NAMALWA (cell line): ENCODE measurements at regions not wholly inside any gene's neighbourhood (a gene's known extent, or its start where the extent isn't known, plus 50 kb on each side); places are given as distances from the start of the nearest gene placed in this dataset.

Experiments
- DNase-seq: peaks from one replicate; pipeline ENCODE4 v3.0.0-alpha.2; 2015; ENCODE audit warnings: low spot score

DNA sequence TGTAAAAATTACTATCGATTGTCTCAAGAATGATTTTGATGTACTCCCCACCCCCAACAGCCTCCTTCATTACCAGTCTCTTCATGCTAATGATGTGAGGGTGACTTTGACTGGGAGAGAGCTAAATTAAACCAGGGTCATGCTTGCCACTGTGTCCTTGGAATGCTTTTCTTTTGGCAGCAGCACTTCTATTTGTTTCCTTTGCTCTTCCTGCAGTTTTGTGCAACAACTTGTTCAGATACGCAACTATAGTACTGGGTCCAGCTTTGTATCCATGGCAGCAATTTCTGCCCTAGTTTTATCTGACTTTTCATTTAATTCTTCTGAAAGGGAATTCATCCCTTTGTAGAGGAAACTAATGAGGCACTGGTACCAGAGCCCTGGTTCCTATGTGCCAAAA lies 2792.1 kb downstream of the PCDH9 start:
- no peak for DNase-seq

DNA sequence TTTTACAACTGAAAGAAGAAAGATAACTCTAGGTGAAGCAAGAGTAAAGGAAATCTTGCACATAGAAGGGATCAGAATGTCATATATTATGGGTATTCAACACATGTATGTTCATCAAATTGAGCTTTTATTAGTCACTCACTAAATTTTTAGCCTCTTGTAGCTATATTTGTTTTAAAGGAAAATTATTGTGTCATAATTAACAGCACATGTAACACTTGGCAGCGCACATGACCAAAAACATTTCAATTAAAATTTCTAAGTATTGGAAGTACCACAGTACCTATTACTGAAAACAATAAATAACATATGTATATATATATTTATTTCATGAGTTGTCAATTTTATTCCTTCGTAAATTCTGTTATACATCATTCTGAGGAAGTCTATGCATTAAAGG lies 2800.4 kb downstream of the PCDH9 start:
- no peak for DNase-seq

DNA sequence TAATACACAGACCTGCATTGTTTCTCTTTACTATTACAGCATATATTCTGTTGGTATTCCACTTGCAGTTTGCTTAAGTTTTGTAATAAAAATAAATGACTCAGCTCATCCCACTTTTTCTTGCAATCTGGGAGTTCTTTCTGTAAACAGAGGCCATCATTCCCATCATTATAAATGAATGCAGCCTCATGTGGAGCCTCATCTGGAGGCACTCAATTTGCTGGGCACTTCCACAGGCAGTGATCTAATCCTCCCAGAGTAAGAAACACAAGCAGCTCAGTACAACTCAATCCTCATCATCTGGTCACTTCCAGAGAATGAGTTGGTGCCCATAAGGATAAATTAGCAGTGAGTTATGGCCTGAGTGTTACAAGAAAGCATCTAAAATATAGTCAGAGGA lies 2801.9 kb downstream of the PCDH9 start:
- no peak for DNase-seq

DNA sequence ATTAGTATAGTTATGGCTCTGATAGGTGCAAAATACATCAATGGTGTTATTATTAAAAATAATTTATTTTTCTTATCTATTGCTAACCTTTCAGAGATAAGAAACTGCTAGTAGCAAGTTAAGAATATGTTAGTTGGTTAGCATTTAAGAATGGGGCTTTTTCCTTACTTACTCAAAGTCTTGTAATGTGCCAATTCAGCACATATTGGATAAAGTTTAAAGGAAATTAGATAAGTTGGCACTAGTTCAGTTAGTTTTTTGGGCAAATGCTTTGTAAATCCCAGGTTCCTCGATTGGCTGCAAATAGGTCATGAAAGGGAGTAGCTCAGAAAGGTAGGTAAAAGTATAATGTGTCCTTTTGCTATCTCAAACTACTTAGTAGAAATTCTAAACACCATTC lies 2806.7 kb downstream of the PCDH9 start:
- DNase-seq = no peak

DNA sequence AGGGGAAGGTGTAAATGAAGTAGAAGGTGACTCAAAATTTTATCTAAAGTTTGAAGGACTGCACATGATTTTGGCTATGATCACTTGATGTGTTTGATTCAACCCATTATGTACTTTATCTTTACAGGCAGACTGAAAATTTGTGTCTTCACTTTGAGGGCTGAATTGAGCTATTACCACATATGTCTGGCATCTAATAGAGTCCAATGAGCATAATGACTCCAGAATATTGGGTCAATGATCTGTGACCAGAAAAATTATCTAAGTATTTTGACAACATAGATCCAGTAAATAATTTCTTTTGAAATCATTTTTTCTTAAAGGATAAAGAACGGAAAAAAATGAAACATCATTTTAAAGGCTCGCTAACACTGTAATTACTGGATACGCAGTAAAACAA lies 2810.0 kb downstream of the PCDH9 start:
- no peak for DNase-seq

DNA sequence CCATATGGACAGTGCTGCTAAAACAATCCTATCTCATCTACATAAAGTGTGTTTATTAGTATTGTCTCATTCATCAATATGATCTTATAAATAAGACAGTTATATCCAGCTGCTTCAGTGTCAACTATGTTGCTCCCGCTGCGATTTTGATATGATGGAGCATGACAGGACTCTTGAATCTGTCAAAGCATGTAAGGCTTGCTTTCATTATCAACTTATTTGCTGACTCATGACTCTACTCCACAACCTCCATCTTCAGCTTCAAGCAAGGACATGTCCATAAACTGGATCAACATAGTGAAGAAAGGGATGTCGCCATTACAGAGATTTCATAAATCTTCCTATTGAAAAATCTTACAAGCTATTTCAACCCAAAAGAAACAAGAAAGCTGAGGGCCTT lies 2812.6 kb downstream of the PCDH9 start:
- DNase-seq = no peak

DNA sequence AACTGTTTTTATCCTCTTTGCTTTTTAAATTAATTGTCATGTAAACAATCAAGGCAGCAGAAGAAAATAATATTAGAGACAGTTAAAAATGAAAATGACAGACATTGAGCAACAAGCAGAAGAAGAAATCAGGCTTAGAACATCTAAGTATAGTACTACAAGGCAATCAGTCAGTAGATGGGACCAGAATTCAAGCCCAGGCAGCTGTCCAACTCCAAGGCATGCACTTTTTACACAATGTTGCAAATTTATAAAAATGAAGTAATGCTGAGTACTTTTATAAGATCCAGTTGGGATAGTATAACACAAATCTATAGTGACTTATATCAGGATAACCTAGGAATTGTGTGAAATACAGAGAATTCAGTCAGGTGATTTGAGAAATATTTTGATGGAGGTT lies 2815.8 kb downstream of the PCDH9 start:
- no peak for DNase-seq

DNA sequence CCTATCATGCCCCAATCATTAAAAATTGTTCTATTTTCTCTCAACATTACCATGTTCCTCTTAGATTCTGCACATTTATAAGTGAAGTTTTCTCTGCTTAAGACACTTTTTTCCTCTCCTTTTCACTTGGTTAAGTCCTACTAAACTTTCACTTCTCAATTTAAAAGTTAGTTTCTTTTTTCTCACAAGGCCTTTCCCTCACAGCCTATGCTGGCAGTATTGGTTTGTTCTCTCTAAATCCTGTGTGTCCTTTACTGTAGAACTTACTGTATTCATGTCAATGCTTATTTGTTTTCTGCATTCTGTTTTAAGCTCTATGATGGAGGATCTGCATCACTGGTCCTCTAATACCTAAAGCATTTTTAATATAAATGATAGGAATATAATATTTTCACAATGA lies 2816.6 kb downstream of the PCDH9 start:
- no peak for DNase-seq

DNA sequence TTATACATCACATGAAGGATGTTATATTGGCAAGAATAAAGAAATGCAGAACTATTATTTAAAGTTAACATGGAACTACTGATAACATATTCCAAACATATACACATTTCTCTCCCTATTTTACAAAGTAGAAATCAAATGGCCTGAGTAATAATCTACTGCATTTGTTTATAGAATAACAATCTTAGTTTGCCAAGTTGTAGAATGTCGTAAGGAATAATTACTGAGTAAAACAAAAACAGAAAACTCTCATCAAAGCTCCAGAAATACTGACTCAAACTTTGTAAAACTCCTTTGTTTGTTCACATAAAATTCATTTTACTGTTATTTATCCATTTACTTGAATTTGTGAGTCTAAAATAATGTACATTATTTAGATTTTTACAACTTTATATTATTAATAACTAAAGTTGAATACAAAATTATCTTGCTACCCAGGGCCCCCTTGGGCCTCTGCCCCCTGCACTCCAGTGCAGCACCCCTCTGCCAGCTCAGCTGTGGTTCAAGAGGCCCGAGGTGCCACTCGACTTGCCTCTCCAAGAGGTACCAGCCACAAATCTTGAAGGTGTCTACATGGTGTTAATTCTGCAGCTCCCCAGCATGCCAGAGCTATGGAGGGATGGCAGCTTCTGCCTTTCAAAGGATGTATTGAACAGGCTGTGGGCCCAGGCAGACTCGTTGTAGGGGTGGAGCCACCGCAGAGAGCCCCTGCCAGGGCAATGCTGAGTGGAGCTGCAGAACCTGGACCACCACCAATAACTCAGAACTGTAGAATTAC lies 2819.7 kb downstream of the PCDH9 start:
- DNase-seq = no peak

DNA sequence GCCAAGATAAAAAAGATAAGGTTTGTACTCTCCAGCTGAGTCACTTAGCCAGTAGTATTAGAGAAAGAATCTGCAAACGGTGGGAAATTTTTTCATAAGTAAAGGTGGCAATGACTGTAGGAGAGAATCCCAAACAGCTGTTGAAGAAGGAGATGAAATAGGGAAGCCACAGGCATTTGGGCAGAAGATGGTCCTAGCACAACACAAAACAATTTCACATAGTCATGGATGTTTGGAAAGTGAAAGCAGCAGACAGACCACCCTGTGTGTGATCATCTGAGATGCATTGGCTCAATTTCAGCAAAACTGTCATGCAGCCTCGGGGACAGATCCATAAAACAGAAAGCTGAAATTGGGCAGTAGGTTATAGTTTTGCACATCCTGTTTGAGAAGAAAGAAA lies 2832.4 kb downstream of the PCDH9 start:
- no peak for DNase-seq

DNA sequence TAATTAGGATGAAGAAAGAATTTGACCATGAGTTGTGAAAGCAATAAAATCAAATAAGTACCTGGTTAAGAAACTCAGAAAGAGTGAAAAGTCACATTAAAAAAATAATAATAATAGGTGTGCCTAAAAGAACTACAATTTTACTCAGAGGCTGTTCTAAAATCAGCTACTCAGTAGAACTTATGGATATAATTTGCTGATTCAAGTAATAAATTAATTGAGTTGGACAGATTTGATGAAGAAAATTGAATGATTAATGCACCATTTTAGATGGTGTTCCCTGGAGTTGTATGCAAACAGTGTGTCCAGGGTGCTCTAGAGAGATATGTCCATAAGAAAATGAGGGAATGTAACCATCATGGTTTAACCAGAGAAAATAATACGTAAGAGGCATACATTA lies 2852.5 kb downstream of the PCDH9 start:
- no peak for DNase-seq

DNA sequence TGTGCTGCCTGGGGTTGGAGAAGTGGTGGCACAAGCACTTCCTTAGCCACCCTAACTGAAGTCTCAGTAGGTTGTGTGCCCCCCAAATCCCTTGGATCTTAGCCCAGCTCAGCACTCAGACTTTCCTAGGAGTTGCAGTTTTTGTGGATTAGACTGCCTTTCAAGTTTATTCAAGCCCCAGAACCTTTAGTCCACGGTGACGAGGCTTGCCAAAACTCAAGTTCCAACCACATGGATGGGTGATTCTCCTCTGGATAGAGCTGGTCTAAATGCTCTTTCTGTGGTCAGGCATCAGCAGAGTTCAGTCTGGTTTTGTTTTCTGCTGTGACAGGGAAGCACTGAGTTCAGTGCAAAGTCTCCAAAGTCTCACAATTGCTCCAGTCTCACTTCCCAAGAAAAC lies 2858.7 kb downstream of the PCDH9 start:
- no peak for DNase-seq

DNA sequence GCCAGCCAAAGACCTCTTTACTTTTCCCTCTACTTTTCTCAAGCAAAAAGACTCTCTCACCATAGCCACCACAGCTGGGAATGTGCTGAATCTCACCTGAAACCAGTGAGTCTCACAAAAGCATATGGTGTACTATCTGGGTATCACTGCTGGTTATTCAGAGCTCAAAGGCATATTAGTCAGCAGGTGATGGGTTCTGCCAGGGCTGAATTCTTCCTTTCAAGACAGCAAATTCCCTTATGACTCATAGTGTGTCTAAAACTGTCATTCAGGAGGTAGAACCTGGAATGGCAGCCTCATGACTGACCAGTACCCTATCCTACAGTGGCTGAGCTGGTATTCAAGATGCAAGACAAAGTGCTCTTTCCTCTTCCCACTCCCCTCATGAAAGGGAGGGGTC lies 2859.1 kb downstream of the PCDH9 start:
- DNase-seq = no peak

DNA sequence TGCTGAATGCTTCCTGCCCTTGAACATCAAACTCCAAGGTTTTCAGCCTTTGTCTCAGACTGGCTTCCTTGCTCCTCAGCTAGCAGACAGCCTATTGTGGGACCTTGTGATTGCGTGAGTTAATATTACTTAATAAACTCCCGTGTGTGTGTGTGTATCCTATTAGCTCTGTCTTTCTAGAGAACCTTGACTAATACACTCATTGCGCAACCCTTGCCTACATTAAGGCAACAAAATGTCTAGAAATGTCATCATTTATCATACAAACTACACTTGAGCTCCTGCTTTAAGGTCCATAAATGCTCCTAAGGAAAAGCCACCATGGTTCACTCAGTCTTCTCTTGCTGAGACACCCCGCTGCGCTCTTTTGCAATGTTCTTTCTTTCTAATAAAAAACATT lies 2861.0 kb downstream of the PCDH9 start:
- no peak for DNase-seq

DNA sequence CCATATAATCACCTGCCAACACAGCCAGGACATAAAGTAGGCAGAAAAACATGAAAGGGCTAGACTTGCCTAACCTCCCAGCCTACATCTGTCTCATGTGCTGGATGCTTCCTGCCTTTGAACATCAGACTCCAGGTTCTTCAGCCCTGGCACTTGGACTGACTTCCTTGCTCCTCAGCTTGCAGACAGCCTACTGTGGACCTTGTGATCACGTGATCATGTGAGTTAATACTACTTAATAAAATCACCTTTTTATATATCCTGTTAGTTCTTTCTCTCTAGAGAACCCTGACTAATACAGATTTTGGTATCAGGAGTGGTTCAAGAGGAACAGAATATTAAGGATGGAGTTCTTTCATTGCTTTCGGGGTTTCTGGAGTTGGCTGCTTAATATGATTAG lies 2867.6 kb downstream of the PCDH9 start:
- no peak for DNase-seq

DNA sequence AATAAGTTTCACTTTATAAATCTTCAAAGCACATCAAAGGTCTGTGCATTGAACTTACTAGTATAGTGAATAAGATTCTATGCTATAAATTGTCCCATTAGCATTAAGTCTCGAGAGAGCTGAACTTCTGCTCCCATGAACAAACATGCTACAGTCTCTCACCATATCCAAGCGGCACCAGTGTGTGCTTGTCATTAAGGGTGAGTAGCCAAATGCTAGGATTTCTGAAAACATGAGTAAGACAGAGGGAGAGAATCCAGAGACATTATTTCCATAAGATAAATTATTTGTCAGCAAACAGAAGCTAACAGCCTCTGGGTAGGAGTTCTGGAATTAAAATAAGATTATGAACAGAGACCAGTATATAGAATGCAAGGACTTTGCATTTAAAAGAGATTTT lies 2882.5 kb downstream of the PCDH9 start:
- DNase-seq = no peak

DNA sequence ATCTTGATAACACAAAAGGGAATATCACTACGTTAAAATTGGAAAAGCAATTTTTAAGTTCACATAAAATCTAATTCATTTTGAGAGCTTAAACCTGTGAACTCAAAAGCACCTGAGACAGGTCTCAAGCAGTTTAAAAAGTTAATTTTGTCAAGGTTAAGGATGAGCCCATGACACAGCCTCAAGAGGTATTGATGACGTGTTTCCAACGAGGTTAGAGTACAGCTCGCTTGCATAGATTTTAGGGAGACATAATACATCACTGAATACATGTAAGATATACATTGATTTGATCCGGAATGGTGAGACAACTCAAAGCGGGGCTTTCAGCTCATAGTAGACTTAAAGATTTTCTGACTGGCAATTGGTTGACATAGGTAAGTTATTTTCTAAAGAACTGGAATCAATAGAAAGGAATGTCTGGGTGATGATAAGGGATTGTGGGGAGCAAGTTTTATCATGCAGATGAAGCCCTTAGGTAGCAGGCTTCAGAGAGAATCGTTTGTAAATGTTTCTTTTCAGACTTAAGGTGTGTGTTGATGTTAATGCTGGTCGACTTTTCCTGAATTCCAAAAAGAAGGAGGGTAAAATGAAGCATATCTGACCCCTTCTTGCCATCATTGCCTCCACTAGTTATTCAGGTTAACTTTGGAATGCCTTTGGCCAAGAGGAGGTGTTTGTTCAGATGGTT lies 2890.6 kb downstream of the PCDH9 start:
- no peak for DNase-seq

DNA sequence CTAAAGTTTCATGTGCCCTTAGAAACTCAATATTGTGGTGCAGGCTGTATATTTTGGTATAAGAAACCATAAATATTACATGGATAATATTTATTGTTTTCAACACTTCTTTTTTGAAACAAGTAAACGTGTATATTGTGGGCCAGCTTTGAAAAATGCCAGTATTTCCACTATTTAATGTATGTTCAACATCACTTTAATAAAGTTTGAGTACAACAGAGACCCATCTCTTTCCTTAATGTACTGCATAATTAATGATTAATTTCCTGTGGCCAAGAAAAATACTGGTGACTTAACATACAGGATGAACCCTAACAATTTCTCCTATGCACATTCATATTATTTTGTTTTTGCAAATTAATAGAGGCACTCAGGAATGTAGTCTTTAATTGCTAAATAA lies 2891.5 kb downstream of the PCDH9 start:
- no peak for DNase-seq

DNA sequence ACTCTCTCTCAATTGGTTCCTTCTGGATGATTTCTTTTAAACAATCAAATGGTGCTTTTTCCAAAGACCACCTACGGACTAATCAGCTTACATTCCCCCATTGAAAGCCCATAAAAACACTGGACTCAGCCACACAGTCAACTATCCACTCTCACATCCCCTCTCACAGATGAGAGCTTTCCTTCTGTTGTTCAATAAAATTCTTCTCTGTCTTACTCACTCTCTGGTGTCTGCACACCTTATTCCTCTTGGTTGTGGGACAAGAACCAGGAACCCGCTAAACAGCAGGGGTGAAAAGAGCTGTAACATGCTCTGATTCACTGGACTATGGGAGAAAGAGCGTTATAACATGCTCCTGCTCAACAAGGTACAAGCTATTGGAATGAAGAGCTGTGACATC lies 2896.2 kb downstream of the PCDH9 start:
- no peak for DNase-seq

DNA sequence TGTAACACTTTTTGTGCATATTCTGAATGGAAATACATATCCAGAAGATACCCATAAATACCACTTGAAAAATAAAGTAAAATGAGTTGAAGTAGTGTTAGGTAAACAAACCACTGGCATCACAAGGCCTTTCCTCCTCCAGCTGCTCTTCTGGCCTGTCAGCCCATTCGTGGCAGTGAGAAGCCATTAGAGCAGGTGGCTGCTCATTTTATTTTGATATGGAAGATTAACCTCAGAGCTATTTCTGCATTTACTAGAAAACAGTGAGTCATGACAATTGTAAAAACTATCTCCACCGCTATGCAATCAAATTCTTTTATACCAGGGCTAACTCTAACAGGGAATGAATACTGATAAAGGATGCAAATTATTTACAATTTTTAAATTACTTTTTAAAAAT lies 2898.1 kb downstream of the PCDH9 start:
- DNase-seq = no peak

DNA sequence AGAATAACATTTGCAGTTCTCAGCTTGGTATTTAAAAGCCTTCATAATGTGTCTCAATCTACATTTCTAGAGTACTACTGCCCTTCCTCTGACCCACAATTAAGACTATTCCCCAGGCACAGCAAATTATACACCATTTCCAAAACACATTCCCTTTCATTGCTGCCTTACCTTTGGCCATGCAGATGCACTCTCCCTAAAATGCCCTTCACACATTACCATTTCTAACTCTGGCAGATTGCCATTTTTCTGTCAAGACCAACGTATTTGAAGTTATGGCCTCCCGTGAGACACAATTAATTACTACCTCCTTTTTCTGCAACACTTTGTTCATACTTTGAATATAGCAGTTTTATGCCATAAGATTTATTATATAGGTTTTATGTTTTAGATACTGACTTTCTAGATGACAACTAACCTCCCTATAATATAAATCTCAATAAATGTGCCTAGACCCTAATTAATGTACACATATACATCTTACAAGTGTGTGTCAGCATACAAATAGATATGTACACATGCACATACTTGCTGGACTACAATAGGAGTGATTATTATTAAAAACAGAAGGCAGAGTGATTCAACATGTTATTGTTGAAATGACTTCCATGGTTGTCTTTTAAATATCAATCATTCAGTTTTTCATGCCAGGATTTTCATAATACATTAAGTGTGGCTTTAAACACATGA lies 2902.5 kb downstream of the PCDH9 start:
- DNase-seq = no peak

DNA sequence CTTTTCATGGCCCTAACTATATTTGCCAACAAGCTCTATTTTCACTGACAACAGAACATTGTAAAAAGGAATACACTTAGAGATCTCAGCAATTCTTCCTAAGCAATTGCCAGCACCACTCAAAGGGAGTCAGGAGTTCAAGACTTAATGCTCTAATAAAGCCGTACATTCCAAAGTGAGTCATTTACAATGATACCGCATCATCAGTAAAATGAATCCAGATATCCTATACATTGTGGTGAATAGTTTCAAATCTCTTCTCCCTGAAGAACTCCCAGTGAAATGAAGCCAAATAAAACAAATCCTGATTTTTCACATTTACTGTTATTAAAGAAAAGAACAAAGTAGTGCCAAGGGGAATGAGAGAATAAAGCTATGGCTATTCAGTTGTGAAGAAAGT lies 2898.7 kb upstream of the PCDH20 start:
- DNase-seq = no peak

DNA sequence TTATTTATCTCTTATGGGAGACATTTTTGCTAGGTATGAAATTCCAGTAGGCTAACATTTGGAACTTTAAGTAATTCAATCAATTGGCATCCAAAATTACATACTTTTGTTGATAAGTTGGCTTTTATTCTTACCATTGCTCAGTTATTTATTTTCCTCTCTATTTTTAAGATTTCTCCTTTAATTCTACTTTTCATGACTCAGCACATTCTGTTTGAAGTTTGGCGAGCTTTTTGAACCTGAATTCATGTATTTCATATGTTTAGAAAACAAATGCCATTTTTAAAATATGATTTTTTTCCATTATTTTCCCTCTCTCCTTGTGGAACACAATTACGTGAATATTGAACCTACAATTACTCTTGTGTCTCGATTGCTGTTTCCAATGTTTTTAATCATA lies 2896.3 kb upstream of the PCDH20 start:
- no peak for DNase-seq
